Left lung (tissue), 4 donors: ENCODE measurements at regions not wholly inside any gene's neighbourhood (a gene's known extent, or its start where the extent isn't known, plus 50 kb on each side); places are given as distances from the start of the nearest gene placed in this dataset.

ENCODE experiments used
- ATAC-seq: fragments of 200-7000 bp; cut with Tn5 transposase; one replicate; pipeline ENCODE4 v1.9.1; 2020; ENCODE audit warnings: moderate library complexity
- DNase-seq, 4 donors: peaks; one replicate each; pipeline ENCODE4 v3.0.0-alpha.2; 2013 to 2020
- H3K27ac ChIP-seq, 2 donors: fragments of 200-600 bp; sonication (generic) in 1 of 2; one replicate each; pipeline versions ENCODE4 v1.5.0 to v1.8.0; 2020 to 2021
- H3K27me3 ChIP-seq, 2 donors: fragments of 200-600 bp; sonication (generic) in 1 of 2; one replicate each; pipeline versions ENCODE4 v1.5.0 to v1.8.0; 2020 to 2021
- H3K36me3 ChIP-seq, 2 donors: fragments of 200-600 bp; sonication (generic) in 1 of 2; one replicate each; pipeline versions ENCODE4 v1.5.0 to v1.8.0; 2020 to 2021
- H3K4me1 ChIP-seq, 2 donors: fragments of 200-600 bp; one replicate each; pipeline ENCODE4 v1.8.0; 2021
- H3K4me3 ChIP-seq, 2 donors: fragments of 200-600 bp; sonication (generic) in 1 of 2; one replicate each; pipeline versions ENCODE4 v1.5.0 to v1.8.0; 2020 to 2021; ENCODE audit warnings: mild to moderate bottlenecking in 1 of 2
- H3K9me3 ChIP-seq, 2 donors: fragments of 200-600 bp; sonication (generic) in 1 of 2; one replicate each; pipeline versions ENCODE4 v1.5.0 to v1.8.0; 2020 to 2021
- CTCF ChIP-seq, 2 donors: fragments of 200-600 bp; sonication (generic) in 1 of 2; IDR thresholded peaks; one replicate each; pipeline versions ENCODE4 v1.5.0 to v1.8.0; 2021; ENCODE audit warnings: antibody characterized with exemption in 2 of 2
- intact Hi-C, 2 donors: fragments of 100-400 bp; cut with DNase I; formaldehyde crosslinking; loops; one replicate each; pipeline versions ENCODE4 v1.11.2 to v1.14.2; 2022
- donor health status: DM: no; HTN: yes; CAD: no.
- donor health status: DM: no; HTN: no; CAD: no.

GRCh38 chr6:113428702-113429101, 428.4 kb upstream of the MARCKS start:
- no peak for TF ChIP-seq CTCF (IDR thresholded peaks at IDR 0.05)
- Histone ChIP-seq H3K36me3 (no peaks in the 10 kb centered on the region), H3K27ac (no peak overlapping the region), H3K4me3 (no peak overlapping the region), H3K4me1 (peaks cover 0 to 17% of the 10 kb centered on the region in 2 donors), H3K27me3 (no peaks in the 10 kb centered on the region), H3K9me3 (no peaks in the 10 kb centered on the region)
- ATAC-seq (no peak), DNase-seq (no peak)
- intact Hi-C loops: no loop called here

GRCh38 chr6:113432521-113433334, 424.4 kb upstream of the MARCKS start:
- Histone ChIP-seq H3K27me3 (no peaks in the 10 kb centered on the region), H3K36me3 (no peaks in the 10 kb centered on the region), H3K4me3 (no peak overlapping the region), H3K9me3 (no peaks in the 10 kb centered on the region), H3K27ac (peak overlapping the region in 1 of 2 donors; percentile 39), H3K4me1 (peaks cover 0 to 21% of the 10 kb centered on the region in 2 donors)
- ATAC-seq (peak; percentile 16), DNase-seq (no peak)
- intact Hi-C loops: no loop called here
- no peak for TF ChIP-seq CTCF (IDR thresholded peaks at IDR 0.05)

GRCh38 chr6:113433335-113433991, 423.7 kb upstream of the MARCKS start:
- Histone ChIP-seq H3K36me3 (no peaks in the 10 kb centered on the region), H3K27me3 (no peaks in the 10 kb centered on the region), H3K4me3 (no peak overlapping the region), H3K9me3 (no peaks in the 10 kb centered on the region), H3K4me1 (peaks cover 0 to 21% of the 10 kb centered on the region in 2 donors), H3K27ac (peak overlapping the region in 1 of 2 donors; percentile 39)
- intact Hi-C loops: no loop called here
- ATAC-seq (peak; percentile 94), DNase-seq (peak in 3 of 4 donors; percentile 50 to 89 (median 83))
- TF ChIP-seq CTCF (IDR thresholded peaks at IDR 0.05): no peak

DNA sequence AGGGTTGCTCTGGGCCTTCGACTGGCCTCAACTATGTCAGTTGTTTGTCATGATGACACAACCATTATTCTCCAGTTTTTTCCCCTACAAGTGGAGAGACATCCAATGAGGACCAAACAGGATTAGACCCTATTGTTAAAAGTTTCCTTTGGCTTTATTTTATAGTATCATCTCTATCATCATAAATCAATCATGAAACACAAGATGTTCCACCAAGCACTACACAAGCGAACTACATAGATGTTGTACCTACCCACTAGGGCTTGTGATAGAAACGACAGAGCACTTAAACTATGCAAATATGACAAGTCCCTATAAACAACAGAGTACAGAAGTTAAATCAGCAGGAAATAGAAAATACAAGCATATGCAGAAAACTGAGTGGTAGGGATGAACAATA, 422.5 kb upstream of the MARCKS start:
- H3K4me1 ChIP-seq: peaks cover 0 to 21% of the 10 kb centered on the region in 2 donors
- no peak overlapping the region for H3K4me3 ChIP-seq
- DNase-seq: no peak
- H3K36me3 ChIP-seq: no peaks in the 10 kb centered on the region
- intact Hi-C loops: no loop called here
- TF ChIP-seq CTCF (IDR thresholded peaks at IDR 0.05): no peak
- no peaks in the 10 kb centered on the region for H3K27me3 ChIP-seq
- no peak overlapping the region for H3K27ac ChIP-seq
- ATAC-seq: no peak
- H3K9me3 ChIP-seq: no peaks in the 10 kb centered on the region

- ATAC-seq: no peak
- H3K27me3 ChIP-seq: no peaks in the 10 kb centered on the region
- no peak overlapping the region for H3K4me3 ChIP-seq
- no peak for TF ChIP-seq CTCF (IDR thresholded peaks at IDR 0.05)
- peaks cover 0 to 16% of the 10 kb centered on the region in 2 donors for H3K4me1 ChIP-seq
- no peak for DNase-seq
- no peaks in the 10 kb centered on the region for H3K36me3 ChIP-seq
- intact Hi-C loops: no loop called here
- no peaks in the 10 kb centered on the region for H3K9me3 ChIP-seq
- H3K27ac ChIP-seq: no peak overlapping the region
Observed at GRCh38 chr6:113437566-113437965, 419.6 kb upstream of the MARCKS start.
